ENCODE measurements at regions not wholly inside any gene's neighbourhood (a gene's known extent, or its start where the extent isn't known, plus 50 kb on each side); places are given as distances from the start of the nearest gene placed in this dataset.

DNA sequence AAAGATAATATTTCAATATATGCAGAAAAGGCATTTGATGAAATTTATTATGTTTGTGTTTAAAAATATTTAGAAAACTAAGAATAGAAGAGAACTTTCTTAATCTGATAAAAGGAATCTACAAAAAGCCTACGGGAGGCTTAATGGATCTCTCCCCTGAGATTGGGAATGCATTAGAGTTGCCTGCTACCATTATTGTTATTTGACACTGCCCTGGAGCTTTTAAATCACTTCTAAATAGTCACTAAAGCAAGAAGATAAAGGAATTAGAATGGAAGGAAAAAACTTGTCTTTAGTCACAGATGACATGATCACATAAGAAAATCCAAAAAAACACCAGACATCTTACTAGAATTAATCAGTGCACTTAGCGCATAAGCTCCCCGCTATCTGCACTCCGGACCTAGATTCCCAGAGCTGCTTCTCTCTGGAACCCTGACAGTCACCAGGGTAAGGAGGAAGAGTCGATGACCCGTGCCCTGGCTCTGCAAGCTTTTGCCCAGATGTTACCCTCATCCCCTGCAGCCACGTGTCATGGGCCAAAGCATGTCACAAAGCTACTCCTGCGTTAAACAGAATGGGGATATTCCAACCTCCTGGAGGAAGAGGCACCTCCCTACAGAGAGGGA is 97.1 kb downstream of the MINAR1 start:
- Mint-ChIP-seq H3K9me3 (0 out of 2 replicates have a peak, but pooled peaks cover 4% of the 10 kb centered on the region), H3K27ac (no peak overlapping the region), H3K4me3 (no peak overlapping the region), H3K36me3 (no peaks in the 10 kb centered on the region), H3K4me1 (no peaks in the 10 kb centered on the region), H3K27me3 (ENCODE audit: low read depth) (no peaks in the 10 kb centered on the region)
- CTCF ChIA-PET: no interaction called here
- ATAC-seq (no peak), DNase-seq (ENCODE audit: low spot score) (no peak)
- TF ChIP-seq NFE2L1 (CRISPR knock-in tag; IDR thresholded peaks at IDR 0.05) (no peak), EMX1 (CRISPR knock-in tag; IDR thresholded peaks at IDR 0.05) (no peak), ZBTB21 (CRISPR knock-in tag; IDR thresholded peaks at IDR 0.05; ENCODE audit: borderline replicate concordance) (no peak), NR1H2 (CRISPR knock-in tag; IDR thresholded peaks at IDR 0.05) (no peak), ZNF396 (CRISPR knock-in tag; IDR thresholded peaks at IDR 0.05; ENCODE audit: borderline replicate concordance) (no peak), PRRX2 (CRISPR knock-in tag; IDR thresholded peaks at IDR 0.05) (no peak), CBFB (CRISPR knock-in tag; IDR thresholded peaks at IDR 0.05; ENCODE audit: low read depth) (no peak), ZNF317 (CRISPR knock-in tag; IDR thresholded peaks at IDR 0.05; ENCODE audit: borderline replicate concordance, low read depth) (no peak)
- TF ChIP-seq, protein P1, sequence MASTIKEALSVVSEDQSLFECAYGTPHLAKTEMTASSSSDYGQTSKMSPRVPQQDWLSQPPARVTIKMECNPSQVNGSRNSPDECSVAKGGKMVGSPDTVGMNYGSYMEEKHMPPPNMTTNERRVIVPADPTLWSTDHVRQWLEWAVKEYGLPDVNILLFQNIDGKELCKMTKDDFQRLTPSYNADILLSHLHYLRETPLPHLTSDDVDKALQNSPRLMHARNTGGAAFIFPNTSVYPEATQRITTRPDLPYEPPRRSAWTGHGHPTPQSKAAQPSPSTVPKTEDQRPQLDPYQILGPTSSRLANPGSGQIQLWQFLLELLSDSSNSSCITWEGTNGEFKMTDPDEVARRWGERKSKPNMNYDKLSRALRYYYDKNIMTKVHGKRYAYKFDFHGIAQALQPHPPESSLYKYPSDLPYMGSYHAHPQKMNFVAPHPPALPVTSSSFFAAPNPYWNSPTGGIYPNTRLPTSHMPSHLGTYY (CRISPR knock-in tag; IDR thresholded peaks at IDR 0.05): no peak
- TF ChIP-seq, protein P2, sequence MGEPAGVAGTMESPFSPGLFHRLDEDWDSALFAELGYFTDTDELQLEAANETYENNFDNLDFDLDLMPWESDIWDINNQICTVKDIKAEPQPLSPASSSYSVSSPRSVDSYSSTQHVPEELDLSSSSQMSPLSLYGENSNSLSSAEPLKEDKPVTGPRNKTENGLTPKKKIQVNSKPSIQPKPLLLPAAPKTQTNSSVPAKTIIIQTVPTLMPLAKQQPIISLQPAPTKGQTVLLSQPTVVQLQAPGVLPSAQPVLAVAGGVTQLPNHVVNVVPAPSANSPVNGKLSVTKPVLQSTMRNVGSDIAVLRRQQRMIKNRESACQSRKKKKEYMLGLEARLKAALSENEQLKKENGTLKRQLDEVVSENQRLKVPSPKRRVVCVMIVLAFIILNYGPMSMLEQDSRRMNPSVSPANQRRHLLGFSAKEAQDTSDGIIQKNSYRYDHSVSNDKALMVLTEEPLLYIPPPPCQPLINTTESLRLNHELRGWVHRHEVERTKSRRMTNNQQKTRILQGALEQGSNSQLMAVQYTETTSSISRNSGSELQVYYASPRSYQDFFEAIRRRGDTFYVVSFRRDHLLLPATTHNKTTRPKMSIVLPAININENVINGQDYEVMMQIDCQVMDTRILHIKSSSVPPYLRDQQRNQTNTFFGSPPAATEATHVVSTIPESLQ (CRISPR knock-in tag; IDR thresholded peaks at IDR 0.05): no peak
- TF ChIP-seq, protein P3, sequence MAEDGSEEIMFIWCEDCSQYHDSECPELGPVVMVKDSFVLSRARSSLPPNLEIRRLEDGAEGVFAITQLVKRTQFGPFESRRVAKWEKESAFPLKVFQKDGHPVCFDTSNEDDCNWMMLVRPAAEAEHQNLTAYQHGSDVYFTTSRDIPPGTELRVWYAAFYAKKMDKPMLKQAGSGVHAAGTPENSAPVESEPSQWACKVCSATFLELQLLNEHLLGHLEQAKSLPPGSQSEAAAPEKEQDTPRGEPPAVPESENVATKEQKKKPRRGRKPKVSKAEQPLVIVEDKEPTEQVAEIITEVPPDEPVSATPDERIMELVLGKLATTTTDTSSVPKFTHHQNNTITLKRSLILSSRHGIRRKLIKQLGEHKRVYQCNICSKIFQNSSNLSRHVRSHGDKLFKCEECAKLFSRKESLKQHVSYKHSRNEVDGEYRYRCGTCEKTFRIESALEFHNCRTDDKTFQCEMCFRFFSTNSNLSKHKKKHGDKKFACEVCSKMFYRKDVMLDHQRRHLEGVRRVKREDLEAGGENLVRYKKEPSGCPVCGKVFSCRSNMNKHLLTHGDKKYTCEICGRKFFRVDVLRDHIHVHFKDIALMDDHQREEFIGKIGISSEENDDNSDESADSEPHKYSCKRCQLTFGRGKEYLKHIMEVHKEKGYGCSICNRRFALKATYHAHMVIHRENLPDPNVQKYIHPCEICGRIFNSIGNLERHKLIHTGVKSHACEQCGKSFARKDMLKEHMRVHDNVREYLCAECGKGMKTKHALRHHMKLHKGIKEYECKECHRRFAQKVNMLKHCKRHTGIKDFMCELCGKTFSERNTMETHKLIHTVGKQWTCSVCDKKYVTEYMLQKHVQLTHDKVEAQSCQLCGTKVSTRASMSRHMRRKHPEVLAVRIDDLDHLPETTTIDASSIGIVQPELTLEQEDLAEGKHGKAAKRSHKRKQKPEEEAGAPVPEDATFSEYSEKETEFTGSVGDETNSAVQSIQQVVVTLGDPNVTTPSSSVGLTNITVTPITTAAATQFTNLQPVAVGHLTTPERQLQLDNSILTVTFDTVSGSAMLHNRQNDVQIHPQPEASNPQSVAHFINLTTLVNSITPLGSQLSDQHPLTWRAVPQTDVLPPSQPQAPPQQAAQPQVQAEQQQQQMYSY (CRISPR knock-in tag; IDR thresholded peaks at IDR 0.05): no peak
- TF ChIP-seq, protein P4, sequence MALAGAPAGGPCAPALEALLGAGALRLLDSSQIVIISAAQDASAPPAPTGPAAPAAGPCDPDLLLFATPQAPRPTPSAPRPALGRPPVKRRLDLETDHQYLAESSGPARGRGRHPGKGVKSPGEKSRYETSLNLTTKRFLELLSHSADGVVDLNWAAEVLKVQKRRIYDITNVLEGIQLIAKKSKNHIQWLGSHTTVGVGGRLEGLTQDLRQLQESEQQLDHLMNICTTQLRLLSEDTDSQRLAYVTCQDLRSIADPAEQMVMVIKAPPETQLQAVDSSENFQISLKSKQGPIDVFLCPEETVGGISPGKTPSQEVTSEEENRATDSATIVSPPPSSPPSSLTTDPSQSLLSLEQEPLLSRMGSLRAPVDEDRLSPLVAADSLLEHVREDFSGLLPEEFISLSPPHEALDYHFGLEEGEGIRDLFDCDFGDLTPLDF (CRISPR knock-in tag; IDR thresholded peaks at IDR 0.05): no peak
- TF ChIP-seq, protein P5, sequence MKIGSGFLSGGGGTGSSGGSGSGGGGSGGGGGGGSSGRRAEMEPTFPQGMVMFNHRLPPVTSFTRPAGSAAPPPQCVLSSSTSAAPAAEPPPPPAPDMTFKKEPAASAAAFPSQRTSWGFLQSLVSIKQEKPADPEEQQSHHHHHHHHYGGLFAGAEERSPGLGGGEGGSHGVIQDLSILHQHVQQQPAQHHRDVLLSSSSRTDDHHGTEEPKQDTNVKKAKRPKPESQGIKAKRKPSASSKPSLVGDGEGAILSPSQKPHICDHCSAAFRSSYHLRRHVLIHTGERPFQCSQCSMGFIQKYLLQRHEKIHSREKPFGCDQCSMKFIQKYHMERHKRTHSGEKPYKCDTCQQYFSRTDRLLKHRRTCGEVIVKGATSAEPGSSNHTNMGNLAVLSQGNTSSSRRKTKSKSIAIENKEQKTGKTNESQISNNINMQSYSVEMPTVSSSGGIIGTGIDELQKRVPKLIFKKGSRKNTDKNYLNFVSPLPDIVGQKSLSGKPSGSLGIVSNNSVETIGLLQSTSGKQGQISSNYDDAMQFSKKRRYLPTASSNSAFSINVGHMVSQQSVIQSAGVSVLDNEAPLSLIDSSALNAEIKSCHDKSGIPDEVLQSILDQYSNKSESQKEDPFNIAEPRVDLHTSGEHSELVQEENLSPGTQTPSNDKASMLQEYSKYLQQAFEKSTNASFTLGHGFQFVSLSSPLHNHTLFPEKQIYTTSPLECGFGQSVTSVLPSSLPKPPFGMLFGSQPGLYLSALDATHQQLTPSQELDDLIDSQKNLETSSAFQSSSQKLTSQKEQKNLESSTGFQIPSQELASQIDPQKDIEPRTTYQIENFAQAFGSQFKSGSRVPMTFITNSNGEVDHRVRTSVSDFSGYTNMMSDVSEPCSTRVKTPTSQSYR (CRISPR knock-in tag; IDR thresholded peaks at IDR 0.05): no peak
- TF ChIP-seq, protein P6, sequence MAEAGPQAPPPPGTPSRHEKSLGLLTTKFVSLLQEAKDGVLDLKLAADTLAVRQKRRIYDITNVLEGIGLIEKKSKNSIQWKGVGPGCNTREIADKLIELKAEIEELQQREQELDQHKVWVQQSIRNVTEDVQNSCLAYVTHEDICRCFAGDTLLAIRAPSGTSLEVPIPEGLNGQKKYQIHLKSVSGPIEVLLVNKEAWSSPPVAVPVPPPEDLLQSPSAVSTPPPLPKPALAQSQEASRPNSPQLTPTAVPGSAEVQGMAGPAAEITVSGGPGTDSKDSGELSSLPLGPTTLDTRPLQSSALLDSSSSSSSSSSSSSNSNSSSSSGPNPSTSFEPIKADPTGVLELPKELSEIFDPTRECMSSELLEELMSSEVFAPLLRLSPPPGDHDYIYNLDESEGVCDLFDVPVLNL (CRISPR knock-in tag; IDR thresholded peaks at IDR 0.05; ENCODE audit: borderline replicate concordance, low read depth): no peak
- TF ChIP-seq, protein P7, sequence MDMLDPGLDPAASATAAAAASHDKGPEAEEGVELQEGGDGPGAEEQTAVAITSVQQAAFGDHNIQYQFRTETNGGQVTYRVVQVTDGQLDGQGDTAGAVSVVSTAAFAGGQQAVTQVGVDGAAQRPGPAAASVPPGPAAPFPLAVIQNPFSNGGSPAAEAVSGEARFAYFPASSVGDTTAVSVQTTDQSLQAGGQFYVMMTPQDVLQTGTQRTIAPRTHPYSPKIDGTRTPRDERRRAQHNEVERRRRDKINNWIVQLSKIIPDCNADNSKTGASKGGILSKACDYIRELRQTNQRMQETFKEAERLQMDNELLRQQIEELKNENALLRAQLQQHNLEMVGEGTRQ (CRISPR knock-in tag; IDR thresholded peaks at IDR 0.05): no peak
- POLR2A ChIA-PET: no interaction called here

Data from WTC11 (cell line).